Brain microvascular endothelial cell (primary cell): ENCODE measurements at regions not wholly inside any gene's neighbourhood (a gene's known extent, or its start where the extent isn't known, plus 50 kb on each side); places are given as distances from the start of the nearest gene placed in this dataset.

Experiments
- DNase-seq: peaks from one replicate; pipeline ENCODE4 v3.0.0-alpha.2; 2020
- H3K27ac ChIP-seq: fragments of 250-450 bp; sonication (Bioruptor Pico); 2 replicates; pipeline ENCODE4 v1.5.1; 2020; ENCODE audit warnings: mild to moderate bottlenecking, moderate library complexity
- H3K27me3 ChIP-seq: fragments of 250-450 bp; sonication (Bioruptor Pico); replicated peaks from 2 replicates; pipeline ENCODE4 v1.5.1; 2020; ENCODE audit warnings: mild to moderate bottlenecking
- H3K36me3 ChIP-seq: fragments of 250-450 bp; sonication (Bioruptor Pico); replicated peaks from 2 replicates; pipeline ENCODE4 v1.5.1; 2020; ENCODE audit warnings: mild to moderate bottlenecking
- H3K4me3 ChIP-seq: 2 replicates; pipeline ENCODE4 v1.5.1; 2011; ENCODE audit warnings: low read depth, mild to moderate bottlenecking, control low read depth, low read length, moderate library complexity
- in situ Hi-C: cut with HindIII; loops from 2 replicates; pipeline ENCODE4 v1.10.0; 2017; ENCODE audit warnings: low sequenced_read_pairs, low pct_ligation_motif_present
- TF ChIP-seq, protein P1 (sequence below): IDR thresholded peaks from 2 replicates; pipeline ENCODE4 v1.5.1; 2011; ENCODE audit warnings: low read depth, mild to moderate bottlenecking, moderate library complexity, low read length, control low read depth, inconsistent platforms; ENCODE audit errors: missing control alignments

DNA sequence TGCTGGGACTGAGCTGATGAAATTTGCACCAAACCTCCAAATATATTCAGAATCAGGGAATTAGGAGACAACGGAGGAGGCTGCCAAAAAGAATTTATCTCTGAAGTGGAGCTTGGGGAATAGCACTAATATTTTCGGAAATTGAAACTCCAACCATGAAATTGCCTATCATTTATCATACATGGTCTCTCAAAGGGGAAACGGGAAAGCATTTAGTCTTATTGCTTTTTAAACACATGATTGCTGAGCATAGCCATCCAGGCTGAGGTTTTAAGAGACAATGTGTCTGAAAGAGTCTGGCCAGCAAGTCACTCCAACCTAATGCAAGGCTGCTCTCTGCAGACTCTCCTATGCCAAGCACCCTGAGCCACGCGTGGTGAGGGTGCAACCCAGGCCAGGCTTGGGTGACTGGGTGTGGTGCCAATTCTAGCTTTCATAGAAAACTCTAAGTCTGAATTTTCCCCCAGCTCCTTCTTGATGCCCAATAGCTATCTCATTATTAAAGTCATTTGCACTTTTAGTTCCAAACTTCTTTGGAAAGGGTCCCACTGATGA is 200.2 kb downstream of the RPLP1 start:
- TF ChIP-seq, protein P1, sequence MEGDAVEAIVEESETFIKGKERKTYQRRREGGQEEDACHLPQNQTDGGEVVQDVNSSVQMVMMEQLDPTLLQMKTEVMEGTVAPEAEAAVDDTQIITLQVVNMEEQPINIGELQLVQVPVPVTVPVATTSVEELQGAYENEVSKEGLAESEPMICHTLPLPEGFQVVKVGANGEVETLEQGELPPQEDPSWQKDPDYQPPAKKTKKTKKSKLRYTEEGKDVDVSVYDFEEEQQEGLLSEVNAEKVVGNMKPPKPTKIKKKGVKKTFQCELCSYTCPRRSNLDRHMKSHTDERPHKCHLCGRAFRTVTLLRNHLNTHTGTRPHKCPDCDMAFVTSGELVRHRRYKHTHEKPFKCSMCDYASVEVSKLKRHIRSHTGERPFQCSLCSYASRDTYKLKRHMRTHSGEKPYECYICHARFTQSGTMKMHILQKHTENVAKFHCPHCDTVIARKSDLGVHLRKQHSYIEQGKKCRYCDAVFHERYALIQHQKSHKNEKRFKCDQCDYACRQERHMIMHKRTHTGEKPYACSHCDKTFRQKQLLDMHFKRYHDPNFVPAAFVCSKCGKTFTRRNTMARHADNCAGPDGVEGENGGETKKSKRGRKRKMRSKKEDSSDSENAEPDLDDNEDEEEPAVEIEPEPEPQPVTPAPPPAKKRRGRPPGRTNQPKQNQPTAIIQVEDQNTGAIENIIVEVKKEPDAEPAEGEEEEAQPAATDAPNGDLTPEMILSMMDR, result no peak
- in situ Hi-C loops, result no loop called here
- no peak for DNase-seq
- H3K27ac ChIP-seq, result no peak overlapping the region
- peaks cover 23% of the 10 kb centered on the region for H3K27me3 ChIP-seq
- no peak overlapping the region for H3K4me3 ChIP-seq
- no peaks in the 10 kb centered on the region for H3K36me3 ChIP-seq

DNA sequence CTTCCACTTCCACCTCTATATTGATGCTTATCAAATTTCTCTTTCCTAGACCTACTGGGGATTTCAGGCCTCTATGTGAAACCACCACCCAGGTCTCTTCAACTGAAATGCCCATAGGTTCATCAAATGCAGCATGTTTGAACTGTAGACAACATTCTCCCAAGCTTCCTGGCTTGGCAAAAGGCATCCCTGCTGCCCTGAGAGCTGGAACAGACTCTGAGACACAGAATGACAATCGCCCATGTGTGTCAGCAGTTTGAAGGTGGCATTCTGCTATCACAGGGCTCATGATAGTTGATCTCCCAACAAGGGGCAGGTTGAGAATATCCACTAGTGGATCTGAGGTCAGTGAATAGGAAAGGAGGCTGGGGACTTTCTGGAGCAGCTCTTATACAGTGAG is 200.7 kb downstream of the RPLP1 start:
- DNase-seq, result no peak
- in situ Hi-C loops, result no loop called here
- H3K27ac ChIP-seq, result no peak overlapping the region
- TF ChIP-seq, protein P1, result no peak
- H3K27me3 ChIP-seq, result peaks cover 19% of the 10 kb centered on the region
- no peak overlapping the region for H3K4me3 ChIP-seq
- H3K36me3 ChIP-seq, result no peaks in the 10 kb centered on the region

DNA sequence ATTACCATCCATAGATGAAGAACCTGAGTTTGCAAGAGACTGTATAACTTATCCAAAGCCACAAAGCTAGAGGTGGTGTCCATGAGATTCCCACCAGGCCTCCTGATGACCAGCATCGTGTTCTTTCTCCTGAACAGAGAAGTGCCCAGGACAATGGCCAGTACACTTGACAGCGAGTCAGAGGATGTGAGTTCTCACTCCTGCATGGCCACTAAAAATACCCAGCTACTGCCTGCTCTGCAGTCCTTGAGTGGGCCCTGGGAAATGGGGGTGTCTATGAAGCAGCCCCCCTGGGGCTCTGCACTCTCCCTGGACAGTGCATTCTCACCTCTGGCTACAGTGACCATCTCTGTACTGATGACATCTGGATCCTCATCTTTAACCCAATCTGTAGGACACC is 201.2 kb downstream of the RPLP1 start:
- Histone ChIP-seq H3K27me3 (peaks cover 13% of the 10 kb centered on the region), H3K27ac (no peak overlapping the region), H3K36me3 (no peaks in the 10 kb centered on the region), H3K4me3 (no peak overlapping the region)
- DNase-seq, result no peak
- TF ChIP-seq, protein P1, result no peak
- in situ Hi-C loops, result no loop called here

DNA sequence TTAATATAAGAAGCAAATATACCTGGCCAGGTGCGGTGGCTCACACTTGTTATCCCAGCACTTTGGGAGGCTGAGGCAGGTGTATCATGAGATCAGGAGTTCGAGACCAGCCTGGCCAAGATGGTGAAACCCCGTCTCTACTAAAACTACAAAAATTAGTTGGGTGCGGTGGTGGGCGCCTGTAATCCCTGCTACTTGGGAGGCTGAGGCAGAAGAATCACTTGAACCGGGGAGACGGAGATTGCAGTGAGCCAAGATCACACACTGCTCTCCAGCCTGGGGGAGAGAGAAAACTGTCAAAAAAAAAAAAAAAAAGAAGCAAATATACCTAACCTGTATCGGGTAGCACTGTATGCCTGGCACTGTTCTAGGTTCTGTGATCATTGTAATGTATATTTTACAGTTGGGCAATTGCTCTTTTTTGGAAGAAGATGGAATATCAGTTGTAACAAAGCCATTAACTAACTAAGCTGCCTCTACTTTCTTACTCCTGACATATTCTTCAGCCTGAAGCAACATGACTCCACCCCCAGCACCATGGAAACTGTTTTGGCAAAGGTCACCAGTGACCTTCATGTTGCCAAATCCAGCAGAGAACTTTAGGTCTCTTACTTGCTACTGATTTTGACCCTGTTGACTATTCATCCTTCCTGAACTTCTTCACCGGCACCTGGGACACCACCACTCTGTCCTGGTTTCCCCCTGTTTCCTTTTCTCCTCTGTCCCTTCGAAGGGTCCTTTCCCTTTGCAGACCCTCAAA is 203.8 kb downstream of the RPLP1 start:
- H3K36me3 ChIP-seq, result no peaks in the 10 kb centered on the region
- in situ Hi-C loops, result no loop called here
- H3K4me3 ChIP-seq, result no peak overlapping the region
- no peak for DNase-seq
- no peak overlapping the region for H3K27ac ChIP-seq
- TF ChIP-seq, protein P1, result no peak
- peaks cover 4% of the 10 kb centered on the region for H3K27me3 ChIP-seq

DNA sequence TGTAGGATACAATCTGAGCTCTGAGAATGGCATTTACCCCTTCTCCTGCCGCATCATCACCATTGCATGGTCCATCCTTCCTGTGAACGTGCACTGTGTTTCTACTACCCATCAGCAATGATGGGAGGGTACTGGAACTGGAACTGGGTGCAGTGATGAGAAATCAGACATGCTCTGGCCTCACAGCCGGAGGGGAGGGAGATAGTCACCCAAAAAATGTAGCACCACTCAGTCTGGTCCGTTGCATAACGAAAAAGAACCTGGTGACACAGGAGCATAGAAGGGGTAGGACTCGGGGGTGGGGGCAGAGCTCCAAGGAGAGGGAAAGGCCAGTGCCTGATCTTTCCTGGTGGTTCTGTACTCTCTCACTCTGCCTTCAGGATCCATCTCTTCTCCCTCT is 205.0 kb downstream of the RPLP1 start:
- H3K36me3 ChIP-seq, result no peaks in the 10 kb centered on the region
- DNase-seq, result no peak
- peaks cover 4% of the 10 kb centered on the region for H3K27me3 ChIP-seq
- TF ChIP-seq, protein P1, result no peak
- no peak overlapping the region for H3K4me3 ChIP-seq
- in situ Hi-C loops, result no loop called here
- H3K27ac ChIP-seq, result no peak overlapping the region

DNA sequence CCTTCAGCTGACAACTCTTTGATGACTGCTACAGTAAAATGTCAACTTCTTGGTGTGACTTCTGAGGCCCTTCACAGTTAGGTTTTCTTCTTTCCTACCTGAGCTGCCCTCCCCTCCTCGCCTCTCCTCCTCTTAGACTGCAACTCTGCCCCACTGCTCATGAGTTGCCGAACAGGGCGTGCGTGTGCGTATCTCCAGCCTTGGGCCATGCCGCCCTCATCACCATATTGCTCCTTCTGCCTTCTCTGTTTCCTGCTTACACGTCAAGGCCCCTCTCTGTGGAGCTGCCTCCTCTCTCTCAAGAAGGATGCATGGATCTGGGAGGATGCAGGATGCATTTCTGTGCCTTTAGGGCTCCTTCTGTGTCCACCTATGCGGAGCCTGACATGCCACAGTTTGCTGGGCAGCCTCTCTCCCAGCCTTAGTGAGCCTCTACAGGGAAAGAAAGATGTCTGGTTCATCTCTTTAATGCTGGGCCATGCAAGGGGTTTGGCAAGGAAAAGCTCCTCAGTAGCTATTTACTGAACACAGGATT is 205.9 kb downstream of the RPLP1 start:
- peaks cover 2% of the 10 kb centered on the region for H3K27me3 ChIP-seq
- in situ Hi-C loops, result no loop called here
- DNase-seq, result no peak
- TF ChIP-seq, protein P1, result no peak
- no peak overlapping the region for H3K27ac ChIP-seq
- H3K36me3 ChIP-seq, result no peaks in the 10 kb centered on the region
- no peak overlapping the region for H3K4me3 ChIP-seq
